GF-D8 (cell line): ENCODE measurements at regions not wholly inside any gene's neighbourhood (a gene's known extent, or its start where the extent isn't known, plus 50 kb on each side); places are given as distances from the start of the nearest gene placed in this dataset.

ENCODE experiments used
- DNase-seq: peaks from one replicate; lab custom pipeline; 2025; lab: John Stamatoyannopoulos, UW

- DNase-seq = no peak
Observed at GRCh38 chr22:27205492-27206373, 548.3 kb downstream of the MIAT start.

GRCh38 chr22:27206374-27207133, 549.2 kb downstream of the MIAT start:
- no peak for DNase-seq

- no peak for DNase-seq
Observed at GRCh38 chr22:27207266-27207665, 549.9 kb downstream of the MIAT start.

GRCh38 chr22:27207907-27208306, 550.5 kb downstream of the MIAT start:
- no peak for DNase-seq

- no peak for DNase-seq
Observed at GRCh38 chr22:27210111-27210730, 552.8 kb downstream of the MIAT start.

- no peak for DNase-seq
Observed at GRCh38 chr22:27212102-27212501, 554.7 kb downstream of the MIAT start.

GRCh38 chr22:27212617-27213177, 555.3 kb downstream of the MIAT start:
- no peak for DNase-seq

GRCh38 chr22:27213294-27213693, 555.9 kb downstream of the MIAT start:
- no peak for DNase-seq

- no peak for DNase-seq
Observed at GRCh38 chr22:27213766-27214581, 556.6 kb downstream of the MIAT start.

GRCh38 chr22:27214691-27215090, 557.3 kb downstream of the MIAT start:
- no peak for DNase-seq

GRCh38 chr22:27215871-27216270, 558.5 kb downstream of the MIAT start:
- DNase-seq = no peak

GRCh38 chr22:27216444-27216843, 559.1 kb downstream of the MIAT start:
- DNase-seq = no peak

- DNase-seq = no peak
Observed at GRCh38 chr22:27217154-27217553, 559.8 kb downstream of the MIAT start.

- DNase-seq = no peak
Observed at GRCh38 chr22:27218012-27218920, 560.9 kb downstream of the MIAT start.

- DNase-seq = no peak
Observed at GRCh38 chr22:27219036-27219435, 561.6 kb downstream of the MIAT start.

- DNase-seq = no peak
Observed at GRCh38 chr22:27220339-27220738, 563.0 kb downstream of the MIAT start.

- DNase-seq = no peak
Observed at GRCh38 chr22:27222178-27222577, 564.8 kb downstream of the MIAT start.

- DNase-seq = no peak
Observed at GRCh38 chr22:27223317-27224177, 566.2 kb downstream of the MIAT start.
